Neuronal stem cell (in vitro differentiated cells): ENCODE measurements at regions not wholly inside any gene's neighbourhood (a gene's known extent, or its start where the extent isn't known, plus 50 kb on each side); places are given as distances from the start of the nearest gene placed in this dataset.
A peak's percentile ranks its signal among the peaks of the same experiment; 100 is the strongest.
"Not testable (repeated sequence)": the region's sequence is repeated elsewhere in the genome, so short reads cannot be mapped to it uniquely, and the experiment has no call there.

Experiments
- DNase-seq: peaks from one replicate; pipeline ENCODE4 v3.0.0-alpha.2; 2013; ENCODE audit warnings: low spot score
- H2AFZ ChIP-seq: one replicate; pipeline ENCODE4 v1.6.1; 2013; ENCODE audit warnings: mild to moderate bottlenecking, low read length, inconsistent platforms
- H2AK5ac ChIP-seq: 2 replicates; pipeline ENCODE4 v1.6.1; 2013; ENCODE audit warnings: low read depth, mild to moderate bottlenecking, inconsistent platforms, low read length, moderate library complexity, mixed read lengths
- H2BK120ac ChIP-seq: 2 replicates; pipeline ENCODE4 v1.6.1; 2013; ENCODE audit warnings: low read depth, mild to moderate bottlenecking, inconsistent platforms, low read length, moderate library complexity, mixed read lengths
- H2BK12ac ChIP-seq: one replicate; pipeline ENCODE4 v1.6.1; 2013; ENCODE audit warnings: low read length, inconsistent platforms
- H2BK15ac ChIP-seq: 2 replicates; pipeline ENCODE4 v1.6.1; 2013; ENCODE audit warnings: mild to moderate bottlenecking, low read length, inconsistent platforms, mixed read lengths
- H2BK5ac ChIP-seq: one replicate; pipeline ENCODE4 v1.6.1; 2013; ENCODE audit warnings: inconsistent platforms, mild to moderate bottlenecking, low read length, moderate library complexity
- H3K14ac ChIP-seq: one replicate; pipeline ENCODE4 v1.6.1; 2013; ENCODE audit warnings: low read length, inconsistent platforms
- H3K18ac ChIP-seq: 2 replicates; pipeline ENCODE4 v1.6.1; 2013; ENCODE audit warnings: low read length, inconsistent platforms
- H3K23ac ChIP-seq: 2 replicates; pipeline ENCODE4 v1.6.1; 2013; ENCODE audit warnings: low read depth, mild to moderate bottlenecking, mixed read lengths, low read length, inconsistent platforms; ENCODE audit not compliant: poor library complexity
- H3K27ac ChIP-seq: replicated peaks from 3 replicates; pipeline ENCODE4 v1.5.1; 2013; ENCODE audit warnings: low read length, inconsistent platforms
- H3K27me3 ChIP-seq, 3 experiments: 2 replicates each; pipeline ENCODE4 v1.6.1; 2013; ENCODE audit warnings: low read length in 3 of 3, mild to moderate bottlenecking in 2 of 3, inconsistent platforms in 1 of 3, low read depth in 1 of 3, mixed read lengths in 1 of 3, moderate library complexity in 1 of 3; ENCODE audit not compliant: control insufficient read depth in 3 of 3, insufficient read depth in 3 of 3
- H3K36me3 ChIP-seq, 2 donors: replicated peaks in 1 of 2; 2 replicates each; pipeline ENCODE4 v1.6.1; 2013; ENCODE audit warnings: low read length in 2 of 2; ENCODE audit not compliant: control insufficient read depth in 2 of 2, insufficient read depth in 2 of 2
- H3K4ac ChIP-seq: 2 replicates; pipeline ENCODE4 v1.6.1; 2013; ENCODE audit warnings: inconsistent platforms, mild to moderate bottlenecking, low read length, moderate library complexity
- H3K4me1 ChIP-seq, 2 donors: 1 replicate in 1 of 2; 2 replicates in 1 of 2; pipeline ENCODE4 v1.6.1; 2013; ENCODE audit warnings: low read length in 2 of 2, low read depth in 1 of 2; ENCODE audit not compliant: control insufficient read depth in 2 of 2, insufficient read depth in 1 of 2
- H3K4me2 ChIP-seq: one replicate; pipeline ENCODE4 v1.6.1; 2013; ENCODE audit warnings: mild to moderate bottlenecking, low read length, inconsistent platforms; ENCODE audit not compliant: insufficient read depth, poor library complexity, severe bottlenecking
- H3K4me3 ChIP-seq, 2 donors: 2 replicates each; pipeline ENCODE4 v1.5.1; 2013; ENCODE audit warnings: low read length in 2 of 2, mild to moderate bottlenecking in 2 of 2, inconsistent platforms in 1 of 2, moderate library complexity in 1 of 2
- H3K79me1 ChIP-seq: one replicate; pipeline ENCODE4 v1.6.1; 2013; ENCODE audit warnings: low read depth, mild to moderate bottlenecking, inconsistent platforms, low read length, moderate library complexity
- H3K9ac ChIP-seq: one replicate; pipeline ENCODE4 v1.6.1; 2013; ENCODE audit warnings: mild to moderate bottlenecking, low read depth, low read length, inconsistent platforms; ENCODE audit not compliant: poor library complexity
- H3K9me3 ChIP-seq, 2 donors: replicated peaks in 1 of 2; 2 replicates each; pipeline versions ENCODE3 to v1.6.1; 2013; ENCODE audit warnings: low read length in 2 of 2, mild to moderate bottlenecking in 2 of 2, inconsistent platforms in 1 of 2, low read depth in 1 of 2, mixed read lengths in 1 of 2, moderate library complexity in 1 of 2; ENCODE audit not compliant: control insufficient read depth in 2 of 2, insufficient read depth in 1 of 2
- H4K8ac ChIP-seq: one replicate; pipeline ENCODE4 v1.6.1; 2013; ENCODE audit warnings: low read depth, mild to moderate bottlenecking, inconsistent platforms, low read length, moderate library complexity
- H4K91ac ChIP-seq: one replicate; pipeline ENCODE4 v1.6.1; 2013; ENCODE audit warnings: low read length, low read depth, mild to moderate bottlenecking, inconsistent platforms; ENCODE audit not compliant: poor library complexity
- WGBS, 2 donors: extraction: QIAGEN DNeasy Blood & Tissue Kit; methylation state at CpG; one replicate each; pipeline ENCODE4 v1.1.7; 2013; ENCODE audit warnings: missing lambda C conversion rate in 2 of 2, mixed read lengths in 1 of 2; ENCODE audit not compliant: insufficient read length in 2 of 2, insufficient replicate concordance in 1 of 2; ENCODE audit errors: extremely low coverage in 2 of 2; 5-methylcytosine and 5-hydroxymethylcytosine counted together

DNA sequence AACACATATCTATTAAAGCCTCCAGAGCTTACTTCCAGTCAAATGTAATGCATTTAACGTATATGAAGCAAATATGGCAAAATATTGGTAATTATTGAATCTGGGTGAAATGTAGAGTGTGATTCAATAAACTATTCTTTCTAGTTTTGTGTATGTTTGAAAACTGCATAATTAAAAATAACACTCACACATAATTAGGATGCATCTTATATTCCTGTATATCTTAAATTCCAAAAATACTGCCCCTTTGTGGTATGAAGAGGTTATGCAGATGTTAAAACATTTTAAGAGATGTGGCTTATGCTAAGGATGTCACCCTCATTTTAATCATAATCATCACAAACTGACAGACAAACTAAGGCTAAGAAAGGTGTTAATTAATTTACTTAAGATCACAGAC is 182.9 kb downstream of the COX18 start:
- Histone ChIP-seq H2BK5ac (no peak overlapping the region), H2AK5ac (no peak overlapping the region), H3K27me3 (no peaks in the 10 kb centered on the region), H3K79me1 (no peaks in the 10 kb centered on the region), H2BK15ac (no peak overlapping the region), H3K4me1 (no peaks in the 10 kb centered on the region), H3K23ac (no peak overlapping the region), H3K4me3 (no peak overlapping the region), H3K9ac (no peak overlapping the region), H4K8ac (no peak overlapping the region), H3K9me3 (no peaks in the 10 kb centered on the region), H4K91ac (no peak overlapping the region), H3K4ac (no peak overlapping the region), H3K14ac (no peak overlapping the region), H2BK12ac (no peak overlapping the region), H2BK120ac (no peak overlapping the region), H3K4me2 (no peak overlapping the region), H3K36me3 (no peaks in the 10 kb centered on the region), H3K18ac (no peak overlapping the region), H3K27ac (no peak overlapping the region), H2AFZ (no peak overlapping the region)
- WGBS, 2 donors, result no CpG with 5 or more reads among the region's 1 CpG
- no peak for DNase-seq

DNA sequence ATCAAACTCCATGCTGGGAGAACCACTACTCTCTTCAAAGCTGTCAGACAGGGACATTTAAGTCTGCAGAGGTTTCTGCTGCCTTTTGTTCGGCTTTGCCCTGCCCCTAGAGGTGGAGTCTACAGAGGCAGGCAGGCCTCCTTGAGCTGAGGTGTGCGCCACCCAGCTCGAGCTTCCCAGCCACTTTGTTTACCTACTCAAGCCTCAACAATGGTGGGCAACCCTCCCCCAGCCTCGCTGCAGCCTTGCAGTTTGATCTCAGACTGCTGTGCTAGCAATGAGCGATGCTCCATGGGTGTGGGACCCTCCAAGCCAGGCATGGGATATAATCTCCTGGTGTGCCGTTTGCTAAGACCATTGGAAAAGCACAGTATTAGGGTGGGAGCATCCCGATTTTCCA is 185.3 kb downstream of the COX18 start:
- not testable (repeated sequence) for H3K9ac ChIP-seq, H4K91ac ChIP-seq, H3K79me1 ChIP-seq, DNase-seq, H3K23ac ChIP-seq, H3K4me1 ChIP-seq, H3K4me2 ChIP-seq, H3K36me3 ChIP-seq, H2BK15ac ChIP-seq, H3K4ac ChIP-seq, H2AK5ac ChIP-seq, H3K18ac ChIP-seq, H3K27ac ChIP-seq, H2BK5ac ChIP-seq, H3K4me3 ChIP-seq, H3K27me3 ChIP-seq, H2BK12ac ChIP-seq, H3K9me3 ChIP-seq, H3K14ac ChIP-seq, H2AFZ ChIP-seq, H2BK120ac ChIP-seq
- WGBS, 2 donors, result no CpG with 5 or more reads among the region's 7 CpGs
- peak overlapping the region; percentile 43 for H4K8ac ChIP-seq

DNA sequence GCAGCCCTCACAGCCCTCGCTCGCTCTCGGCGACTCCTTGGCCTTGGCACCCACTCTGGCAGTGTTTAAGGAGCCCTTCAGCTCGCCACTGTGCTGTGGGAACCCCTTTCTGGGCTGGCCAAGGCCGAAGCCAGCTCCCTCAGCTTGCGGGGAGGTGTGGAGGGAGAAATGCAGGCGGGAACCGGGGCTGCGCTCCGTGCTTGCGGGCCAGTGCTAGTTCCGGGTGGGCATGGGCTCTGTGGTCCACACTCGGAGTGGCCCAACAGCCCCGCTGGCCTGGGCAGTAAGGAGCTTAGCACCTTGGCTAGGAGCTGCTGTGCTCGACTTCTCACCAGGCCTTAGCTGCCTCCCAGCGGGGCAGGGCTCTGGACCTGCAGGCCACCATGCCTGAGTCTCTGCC is 192.6 kb downstream of the COX18 start:
- Histone ChIP-seq H3K36me3 (no peaks in the 10 kb centered on the region), H4K8ac (no peak overlapping the region), H3K27ac (no peak overlapping the region), H2BK5ac (no peak overlapping the region), H3K4ac (no peak overlapping the region), H2AFZ (no peak overlapping the region), H2BK12ac (no peak overlapping the region), H3K27me3 (no peaks in the 10 kb centered on the region), H3K4me1 (no peaks in the 10 kb centered on the region), H2BK120ac (no peak overlapping the region), H2AK5ac (peak overlapping the region; percentile 63), H2BK15ac (no peak overlapping the region), H3K23ac (no peak overlapping the region), H3K9me3 (no peaks in the 10 kb centered on the region), H3K9ac (no peak overlapping the region), H3K4me2 (no peak overlapping the region), H4K91ac (no peak overlapping the region), H3K4me3 (no peak overlapping the region), H3K18ac (peak overlapping the region; percentile 48), H3K14ac (peak overlapping the region; percentile 89), H3K79me1 (no peaks in the 10 kb centered on the region)
- no peak for DNase-seq
- WGBS, 2 donors, result no CpG with 5 or more reads among the region's 17 CpGs

DNA sequence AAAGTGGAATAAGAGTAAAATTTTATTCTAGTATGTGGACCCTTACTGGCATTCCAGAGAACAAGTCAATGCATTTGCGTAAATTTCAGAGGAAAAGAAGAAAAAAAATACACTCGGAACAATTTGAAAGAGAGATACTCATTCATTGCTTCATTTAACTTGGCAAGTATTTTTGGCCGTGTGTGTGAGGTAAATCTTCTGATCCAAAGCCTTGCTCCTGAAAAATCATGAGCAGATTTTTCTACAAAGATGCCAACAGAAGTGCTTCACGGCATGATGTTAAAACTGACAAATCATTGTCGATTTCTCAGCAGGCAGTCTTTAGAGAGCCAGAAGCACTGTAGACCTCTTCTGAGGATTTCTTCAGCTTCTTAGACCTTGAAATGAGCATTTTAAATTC is 194.0 kb downstream of the COX18 start:
- no peaks in the 10 kb centered on the region for H3K36me3 ChIP-seq
- DNase-seq, result no peak
- no peak overlapping the region for H4K8ac ChIP-seq
- no peak overlapping the region for H3K27ac ChIP-seq
- no peak overlapping the region for H3K9ac ChIP-seq
- H4K91ac ChIP-seq, result no peak overlapping the region
- H2BK5ac ChIP-seq, result no peak overlapping the region
- no peak overlapping the region for H3K4me2 ChIP-seq
- H3K4me3 ChIP-seq, result no peak overlapping the region
- H3K14ac ChIP-seq, result no peak overlapping the region
- no peaks in the 10 kb centered on the region for H3K27me3 ChIP-seq
- no peaks in the 10 kb centered on the region for H3K79me1 ChIP-seq
- H3K4me1 ChIP-seq, result no peaks in the 10 kb centered on the region
- H2AFZ ChIP-seq, result no peak overlapping the region
- no peak overlapping the region for H3K18ac ChIP-seq
- H2BK120ac ChIP-seq, result no peak overlapping the region
- H2AK5ac ChIP-seq, result no peak overlapping the region
- no peaks in the 10 kb centered on the region for H3K9me3 ChIP-seq
- no peak overlapping the region for H2BK15ac ChIP-seq
- WGBS, 2 donors, result no CpG with 5 or more reads among the region's 5 CpGs
- H3K23ac ChIP-seq, result no peak overlapping the region
- H2BK12ac ChIP-seq, result no peak overlapping the region
- no peak overlapping the region for H3K4ac ChIP-seq
